ENCODE measurements at regions not wholly inside any gene's neighbourhood (a gene's known extent, or its start where the extent isn't known, plus 50 kb on each side); places are given as distances from the start of the nearest gene placed in this dataset.
"Not testable (repeated sequence)": the region's sequence is repeated elsewhere in the genome, so short reads cannot be mapped to it uniquely, and the experiment has no call there.

GRCh38 chr15:54808321-54808720, 388.4 kb downstream of the RSL24D1 start:
- Histone ChIP-seq H3K4me1 (ENCODE audit: low read depth) (no peaks in the 10 kb centered on the region), H3K9me3 (no peaks in the 10 kb centered on the region), H3K36me3 (ENCODE audit: low read depth) (no peaks in the 10 kb centered on the region), H3K4me3 (no peak overlapping the region)
- intact Hi-C loops (cut with DNase I, micrococcal nuclease): no loop called here
- TF ChIP-seq CTCF (IDR thresholded peaks at IDR 0.05): no peak
- DNase-seq (no peak), ATAC-seq (no peak)

DNA sequence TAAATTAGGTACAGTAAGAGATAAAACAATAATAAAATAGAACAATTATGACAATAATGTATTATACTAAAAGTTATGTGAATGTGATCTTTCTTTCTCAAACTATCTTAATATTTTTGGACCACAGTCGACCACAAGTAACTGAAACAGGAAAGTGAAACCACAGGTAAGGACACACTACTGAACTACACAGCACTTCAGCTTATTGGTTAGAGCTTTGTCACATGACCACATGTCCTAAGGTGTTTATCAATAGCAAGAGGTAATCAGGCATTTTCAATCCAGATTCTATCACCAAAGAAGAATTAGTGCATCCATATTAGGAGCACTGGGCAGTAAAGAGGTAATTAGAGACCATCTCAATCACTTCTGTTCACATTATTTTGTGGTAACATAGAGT, 392.8 kb downstream of the RSL24D1 start:
- no peaks in the 10 kb centered on the region for H3K4me1 ChIP-seq (ENCODE audit: low read depth)
- no peaks in the 10 kb centered on the region for H3K36me3 ChIP-seq (ENCODE audit: low read depth)
- no peak for DNase-seq
- no peaks in the 10 kb centered on the region for H3K9me3 ChIP-seq
- no peak for TF ChIP-seq CTCF (IDR thresholded peaks at IDR 0.05)
- intact Hi-C loops (cut with DNase I, micrococcal nuclease): no loop called here
- H3K4me3 ChIP-seq: no peak overlapping the region
- no peak for ATAC-seq

DNA sequence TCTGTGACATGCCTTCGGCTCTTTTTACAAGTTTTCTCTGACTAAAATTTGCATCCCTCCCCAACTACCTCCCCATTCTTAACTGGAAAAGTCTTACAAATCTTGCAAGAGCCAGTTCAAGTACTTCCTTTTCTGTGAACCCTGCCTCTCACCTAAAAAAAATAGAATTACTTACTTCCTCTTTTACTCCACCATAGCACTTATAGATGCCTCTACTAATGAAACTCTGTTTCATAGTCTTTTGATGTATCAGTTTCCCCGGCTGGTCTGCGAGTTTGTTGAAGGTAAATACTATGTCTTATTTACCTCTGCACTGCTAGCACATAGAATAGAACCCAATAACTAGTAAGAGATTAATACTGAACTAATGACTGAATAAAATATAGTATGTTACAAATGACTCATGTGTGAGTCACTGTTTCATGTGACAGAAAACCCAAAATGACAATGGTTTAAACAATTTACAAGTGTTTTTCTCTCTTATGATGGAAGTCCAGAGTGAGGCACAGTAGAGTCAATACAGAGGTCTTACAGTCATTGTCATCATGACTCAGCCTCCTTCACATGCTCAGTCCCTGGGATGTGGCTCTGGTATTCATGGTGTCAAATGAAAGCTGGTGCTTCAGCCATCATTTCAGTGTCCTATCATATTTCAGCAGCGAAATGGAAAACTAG, 393.5 kb downstream of the RSL24D1 start:
- ATAC-seq (no peak), DNase-seq (no peak)
- no peaks in the 10 kb centered on the region for H3K4me1 ChIP-seq (ENCODE audit: low read depth)
- intact Hi-C loops (cut with DNase I, micrococcal nuclease): no loop called here
- TF ChIP-seq CTCF (IDR thresholded peaks at IDR 0.05): no peak
- H3K9me3 ChIP-seq: no peaks in the 10 kb centered on the region
- H3K4me3 ChIP-seq: no peak overlapping the region
- no peaks in the 10 kb centered on the region for H3K36me3 ChIP-seq (ENCODE audit: low read depth)

GRCh38 chr15:54792526-54792925, 404.2 kb downstream of the RSL24D1 start:
- no peak for TF ChIP-seq CTCF (IDR thresholded peaks at IDR 0.05)
- no peak for DNase-seq
- intact Hi-C loops (cut with DNase I, micrococcal nuclease): no loop called here
- no peak for ATAC-seq
- Histone ChIP-seq H3K4me3 (no peak overlapping the region), H3K4me1 (ENCODE audit: low read depth) (no peaks in the 10 kb centered on the region), H3K36me3 (ENCODE audit: low read depth) (no peaks in the 10 kb centered on the region), H3K9me3 (no peaks in the 10 kb centered on the region)

GRCh38 chr15:54790693-54791092, 406.0 kb downstream of the RSL24D1 start:
- Histone ChIP-seq H3K36me3 (ENCODE audit: low read depth) (no peaks in the 10 kb centered on the region), H3K4me3 (no peak overlapping the region), H3K9me3 (no peaks in the 10 kb centered on the region), H3K4me1 (ENCODE audit: low read depth) (no peaks in the 10 kb centered on the region)
- no peak for DNase-seq
- no peak for TF ChIP-seq CTCF (IDR thresholded peaks at IDR 0.05)
- intact Hi-C loops (cut with DNase I, micrococcal nuclease): no loop called here
- no peak for ATAC-seq

DNA sequence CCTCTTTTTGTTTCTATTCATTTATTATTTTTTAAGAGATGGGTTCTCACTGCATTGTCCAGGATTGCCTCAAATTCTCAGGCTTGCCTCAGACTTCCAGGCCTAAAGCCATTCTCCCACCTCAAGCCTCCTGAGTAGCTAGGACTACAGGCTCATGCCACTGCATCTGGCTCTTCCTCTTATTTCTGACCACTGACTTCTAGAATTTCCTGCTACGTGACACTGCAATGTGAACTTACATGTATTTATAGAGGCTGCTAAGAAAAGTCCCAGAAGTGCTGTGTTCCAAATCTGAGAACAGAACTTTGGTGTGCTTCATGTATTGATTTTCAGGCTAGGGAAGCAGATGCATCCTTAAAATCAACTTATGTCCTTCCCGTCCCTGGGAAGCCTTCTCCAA, 407.4 kb downstream of the RSL24D1 start:
- Histone ChIP-seq H3K9me3 (no peaks in the 10 kb centered on the region), H3K36me3 (ENCODE audit: low read depth) (no peaks in the 10 kb centered on the region), H3K4me3 (no peak overlapping the region), H3K4me1 (ENCODE audit: low read depth) (no peaks in the 10 kb centered on the region)
- no peak for TF ChIP-seq CTCF (IDR thresholded peaks at IDR 0.05)
- DNase-seq (no peak), ATAC-seq (no peak)
- intact Hi-C loops (cut with DNase I, micrococcal nuclease): no loop called here

DNA sequence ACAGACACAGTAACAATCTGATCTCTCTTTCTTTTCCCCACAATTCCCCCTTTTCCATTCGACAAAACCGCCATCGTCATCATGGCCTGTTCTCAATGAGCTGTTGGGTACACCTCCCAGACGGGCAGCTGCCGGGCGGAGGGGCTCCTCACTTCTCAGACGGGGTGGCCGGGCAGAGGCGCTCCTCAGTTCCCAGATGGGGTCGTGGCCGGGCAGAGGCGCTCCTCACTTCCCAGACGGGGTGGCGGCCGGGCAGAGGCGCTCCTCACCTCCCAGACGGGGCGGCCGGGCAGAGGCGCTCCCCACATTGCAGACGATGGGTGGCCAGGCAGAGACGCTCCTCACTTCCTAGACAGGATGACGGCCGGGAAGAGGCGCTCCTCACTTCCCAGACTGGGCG, 415.5 kb downstream of the RSL24D1 start:
- H3K4me3 ChIP-seq; H3K36me3 ChIP-seq (ENCODE audit: low read depth); intact Hi-C loops (cut with DNase I, micrococcal nuclease); ATAC-seq; H3K4me1 ChIP-seq (ENCODE audit: low read depth): not testable (repeated sequence)
- peaks cover 11% of the 10 kb centered on the region for H3K9me3 ChIP-seq
- DNase-seq: peak in 1 of 3 donors; percentile 23
